ENCODE measurements at regions not wholly inside any gene's neighbourhood (a gene's known extent, or its start where the extent isn't known, plus 50 kb on each side); places are given as distances from the start of the nearest gene placed in this dataset.

DNA sequence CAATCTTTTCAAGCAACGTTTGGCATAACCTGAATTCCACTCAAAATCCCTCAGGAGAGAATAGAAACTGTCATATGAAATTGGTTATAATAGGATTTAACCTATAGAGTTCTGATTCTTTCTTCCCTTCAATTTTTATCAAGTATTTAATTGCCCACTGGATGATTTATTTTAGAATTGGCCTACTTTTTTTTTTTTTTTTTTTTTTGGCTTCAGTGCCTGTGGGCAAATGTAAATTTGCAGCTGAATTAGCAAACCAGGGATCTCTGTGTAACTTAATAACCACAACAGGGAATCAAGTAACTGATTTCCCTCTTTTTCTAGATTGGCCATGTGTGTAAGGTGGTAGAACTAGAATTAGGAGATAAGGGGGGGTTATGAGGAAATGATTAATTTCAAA, 157.0 kb downstream of the SOX4 start:
- TF ChIP-seq, protein P1, sequence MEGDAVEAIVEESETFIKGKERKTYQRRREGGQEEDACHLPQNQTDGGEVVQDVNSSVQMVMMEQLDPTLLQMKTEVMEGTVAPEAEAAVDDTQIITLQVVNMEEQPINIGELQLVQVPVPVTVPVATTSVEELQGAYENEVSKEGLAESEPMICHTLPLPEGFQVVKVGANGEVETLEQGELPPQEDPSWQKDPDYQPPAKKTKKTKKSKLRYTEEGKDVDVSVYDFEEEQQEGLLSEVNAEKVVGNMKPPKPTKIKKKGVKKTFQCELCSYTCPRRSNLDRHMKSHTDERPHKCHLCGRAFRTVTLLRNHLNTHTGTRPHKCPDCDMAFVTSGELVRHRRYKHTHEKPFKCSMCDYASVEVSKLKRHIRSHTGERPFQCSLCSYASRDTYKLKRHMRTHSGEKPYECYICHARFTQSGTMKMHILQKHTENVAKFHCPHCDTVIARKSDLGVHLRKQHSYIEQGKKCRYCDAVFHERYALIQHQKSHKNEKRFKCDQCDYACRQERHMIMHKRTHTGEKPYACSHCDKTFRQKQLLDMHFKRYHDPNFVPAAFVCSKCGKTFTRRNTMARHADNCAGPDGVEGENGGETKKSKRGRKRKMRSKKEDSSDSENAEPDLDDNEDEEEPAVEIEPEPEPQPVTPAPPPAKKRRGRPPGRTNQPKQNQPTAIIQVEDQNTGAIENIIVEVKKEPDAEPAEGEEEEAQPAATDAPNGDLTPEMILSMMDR (conservative IDR thresholded peaks at IDR 0.05; ENCODE audit: low read length), result no peak
- no peak for TF ChIP-seq EZH2phosphoT487 (IDR thresholded peaks at IDR 0.05; ENCODE audit: borderline replicate concordance, low read depth, low read length)
